ENCODE measurements at regions not wholly inside any gene's neighbourhood (a gene's known extent, or its start where the extent isn't known, plus 50 kb on each side); places are given as distances from the start of the nearest gene placed in this dataset.

- Mint-ChIP-seq H3K27ac (no peak overlapping the region), H3K4me1 (no peaks in the 10 kb centered on the region), H3K27me3 (ENCODE audit: low read depth in 3 of 3) (no peaks in the 10 kb centered on the region), H3K4me3 (no peak overlapping the region), H3K9me3 (peaks cover 0 to 11% (median 0%) of the 10 kb centered on the region in 7 donors), H3K36me3 (no peaks in the 10 kb centered on the region)
- peaks cover 0 to 2% of the 10 kb centered on the region in 2 donors for H3K9me3 ChIP-seq (replicated peaks in 1 of 2; ENCODE audit: control insufficient read depth in 1 of 2, insufficient read depth in 1 of 2, low read length in 2 of 2)
- DNase-seq: no peak
- H3K79me2 ChIP-seq (ENCODE audit: insufficient read depth, low read length): no peaks in the 10 kb centered on the region
- H2AFZ ChIP-seq (ENCODE audit: insufficient read depth, low read depth, low read length, poor library complexity, severe bottlenecking): no peak overlapping the region
- no peaks in the 10 kb centered on the region for H3K27me3 ChIP-seq (ENCODE audit: control insufficient read depth in 2 of 2, insufficient read depth in 2 of 2, low read length in 2 of 2)
- no peaks in the 10 kb centered on the region for H3K36me3 ChIP-seq (replicated peaks in 1 of 2; ENCODE audit: control insufficient read depth in 1 of 2, insufficient read depth in 2 of 2, low read length in 2 of 2)
- no peak overlapping the region for H3K4me2 ChIP-seq (replicated peaks; ENCODE audit: extremely low read depth, low read length, poor library complexity, severe bottlenecking)
- TF ChIP-seq CTCF (IDR thresholded peaks at IDR 0.05): no peak
- no peak overlapping the region for H3K9ac ChIP-seq (ENCODE audit: insufficient read depth, low read length, poor library complexity, severe bottlenecking)
- no peaks in the 10 kb centered on the region for H3K4me1 ChIP-seq (ENCODE audit: control insufficient read depth in 1 of 2, insufficient read depth in 2 of 2, low read length in 2 of 2)
- no peak overlapping the region for H3K4me3 ChIP-seq (replicated peaks in 1 of 3; ENCODE audit: low read depth in 2 of 3, low read length in 3 of 3)
- WGBS (ENCODE audit: insufficient coverage): 100% methylated on average over 3 of the region's 5 CpGs
- intact Hi-C loops (cut with micrococcal nuclease): no loop called here
- no peaks in the 10 kb centered on the region for H4K20me1 ChIP-seq (ENCODE audit: insufficient read depth, low read length)
- H3K27ac ChIP-seq (ENCODE audit: low read depth in 1 of 2, low read length in 2 of 2): no peak overlapping the region
These were observed 134.3 kb upstream of the RARB start for GRCh38 chr3:25293736-25294135.

GRCh38 chr3:25294169-25294805, 133.8 kb upstream of the RARB start:
- no peak for DNase-seq
- no peaks in the 10 kb centered on the region for H3K36me3 ChIP-seq (replicated peaks in 1 of 2; ENCODE audit: control insufficient read depth in 1 of 2, insufficient read depth in 2 of 2, low read length in 2 of 2)
- peaks cover 0 to 2% of the 10 kb centered on the region in 2 donors for H3K9me3 ChIP-seq (replicated peaks in 1 of 2; ENCODE audit: control insufficient read depth in 1 of 2, insufficient read depth in 1 of 2, low read length in 2 of 2)
- H3K79me2 ChIP-seq (ENCODE audit: insufficient read depth, low read length): no peaks in the 10 kb centered on the region
- no peak overlapping the region for H3K4me2 ChIP-seq (replicated peaks; ENCODE audit: extremely low read depth, low read length, poor library complexity, severe bottlenecking)
- Mint-ChIP-seq H3K4me3 (no peak overlapping the region), H3K36me3 (no peaks in the 10 kb centered on the region), H3K9me3 (peaks cover 0 to 11% (median 0%) of the 10 kb centered on the region in 7 donors), H3K27ac (no peak overlapping the region), H3K4me1 (no peaks in the 10 kb centered on the region), H3K27me3 (ENCODE audit: low read depth in 3 of 3) (no peaks in the 10 kb centered on the region)
- H3K27me3 ChIP-seq (ENCODE audit: control insufficient read depth in 2 of 2, insufficient read depth in 2 of 2, low read length in 2 of 2): no peaks in the 10 kb centered on the region
- no peak overlapping the region for H3K27ac ChIP-seq (ENCODE audit: low read depth in 1 of 2, low read length in 2 of 2)
- no CpG with 5 or more reads among the region's 6 CpGs for WGBS (ENCODE audit: insufficient coverage)
- intact Hi-C loops (cut with micrococcal nuclease): no loop called here
- TF ChIP-seq CTCF (IDR thresholded peaks at IDR 0.05): no peak
- H3K9ac ChIP-seq (ENCODE audit: insufficient read depth, low read length, poor library complexity, severe bottlenecking): no peak overlapping the region
- H4K20me1 ChIP-seq (ENCODE audit: insufficient read depth, low read length): no peaks in the 10 kb centered on the region
- no peaks in the 10 kb centered on the region for H3K4me1 ChIP-seq (ENCODE audit: control insufficient read depth in 1 of 2, insufficient read depth in 2 of 2, low read length in 2 of 2)
- no peak overlapping the region for H2AFZ ChIP-seq (ENCODE audit: insufficient read depth, low read depth, low read length, poor library complexity, severe bottlenecking)
- H3K4me3 ChIP-seq (replicated peaks in 1 of 3; ENCODE audit: low read depth in 2 of 3, low read length in 3 of 3): no peak overlapping the region

All from CD14-positive monocyte (primary cell).